NCI-H146 treated with DMSO at 0.1 percent for 48 hours (cell line): ENCODE measurements at regions not wholly inside any gene's neighbourhood (a gene's known extent, or its start where the extent isn't known, plus 50 kb on each side); places are given as distances from the start of the nearest gene placed in this dataset.

Source experiments
- DNase-seq: peaks from one replicate; lab custom pipeline; 2025; ENCODE audit not compliant: unreplicated experiment; lab: John Stamatoyannopoulos, UW

DNA sequence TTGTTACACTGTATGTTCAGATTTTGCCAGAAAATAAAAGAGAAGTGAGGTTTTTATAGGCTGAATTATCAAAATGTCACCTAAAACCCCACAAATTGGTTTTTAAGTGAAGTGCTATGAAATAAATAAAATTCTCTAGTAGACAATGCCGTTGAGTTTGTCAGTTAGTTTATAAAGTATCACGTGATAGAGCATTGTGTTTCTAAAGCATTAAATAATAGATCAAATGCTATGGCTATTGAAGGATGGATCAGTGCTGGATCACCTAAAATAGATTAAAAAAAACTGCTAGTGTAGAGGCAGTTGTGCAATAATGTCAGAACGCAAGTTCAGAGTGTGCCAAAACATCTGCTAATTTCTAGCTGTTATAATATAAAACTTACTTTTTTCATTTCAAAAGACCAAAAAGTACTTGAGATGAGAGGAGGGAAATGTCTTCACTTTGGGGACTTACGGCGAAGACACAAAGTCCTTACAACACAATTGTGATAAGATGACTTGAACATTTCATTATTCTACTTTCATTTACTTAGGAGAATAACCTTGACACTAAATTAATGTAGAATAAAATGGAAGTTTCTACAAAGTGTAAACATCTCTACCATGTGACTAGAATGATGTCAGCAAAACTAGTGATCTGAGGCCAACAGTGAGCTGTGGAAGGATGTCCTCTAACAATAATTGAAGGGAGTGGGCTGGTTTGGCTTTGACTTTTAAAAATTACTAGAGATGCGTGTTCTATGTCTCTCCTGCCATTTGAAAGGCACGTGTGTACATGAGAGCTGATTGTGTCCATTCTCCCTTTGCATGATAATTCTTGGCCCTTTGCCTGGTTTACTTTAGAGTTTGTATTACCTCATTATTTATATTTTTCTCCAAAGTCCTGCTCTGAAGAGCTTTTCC is 154.4 kb upstream of the PDE3A start:
- DNase-seq, result no peak

DNA sequence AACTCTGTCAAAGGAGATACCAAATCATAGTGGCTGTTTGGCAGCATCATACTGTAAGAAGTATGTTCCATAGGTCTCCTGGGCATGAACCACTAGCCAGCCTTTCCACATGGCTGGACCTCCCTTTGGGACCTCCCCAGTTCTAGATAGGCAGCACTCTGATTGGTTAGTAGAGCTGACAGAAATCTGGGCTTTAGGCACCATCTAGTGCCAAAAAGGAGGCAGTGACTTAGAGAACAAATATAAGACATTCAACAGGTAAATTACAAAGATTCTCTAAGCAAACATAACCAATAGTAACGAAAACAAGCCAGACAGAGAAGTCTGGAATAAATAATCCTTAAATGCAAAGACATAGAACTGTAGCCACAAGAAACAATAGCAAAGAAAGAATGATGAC is 148.0 kb upstream of the PDE3A start:
- peak; percentile 10 for DNase-seq

DNA sequence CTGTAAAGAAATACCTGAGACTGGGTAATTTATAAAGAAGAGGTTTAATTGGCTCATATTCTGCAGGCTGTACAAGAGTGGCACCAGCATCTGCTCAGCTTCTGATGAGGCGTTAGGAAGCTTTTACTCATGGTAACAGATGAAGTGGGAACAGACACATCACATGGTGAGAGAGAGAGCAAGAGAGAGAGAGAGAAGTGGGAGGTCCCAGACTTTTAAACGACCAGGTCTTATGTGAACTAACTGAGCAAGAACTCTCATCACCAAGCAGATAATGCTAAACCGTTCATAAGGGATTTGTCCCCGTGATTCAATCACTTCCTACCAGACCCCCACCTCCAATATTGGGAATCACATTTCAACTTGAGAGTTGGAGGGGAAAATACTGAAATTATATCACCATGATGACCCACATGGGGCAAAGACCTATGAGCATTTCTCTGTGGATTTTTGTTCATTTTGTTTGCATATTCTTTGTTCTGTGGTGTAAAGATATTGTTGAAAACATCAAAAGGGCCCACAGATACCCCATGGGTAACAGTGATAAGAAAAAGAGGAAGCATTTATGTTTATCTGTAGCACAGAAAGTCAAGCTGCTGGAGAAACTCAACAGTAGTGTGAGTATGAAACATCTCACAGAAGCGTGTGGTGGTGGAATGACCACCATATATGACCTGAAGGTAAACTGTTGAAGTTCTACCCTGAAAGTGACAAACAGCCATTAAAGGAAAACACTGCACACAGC is 135.2 kb upstream of the PDE3A start:
- no peak for DNase-seq

DNA sequence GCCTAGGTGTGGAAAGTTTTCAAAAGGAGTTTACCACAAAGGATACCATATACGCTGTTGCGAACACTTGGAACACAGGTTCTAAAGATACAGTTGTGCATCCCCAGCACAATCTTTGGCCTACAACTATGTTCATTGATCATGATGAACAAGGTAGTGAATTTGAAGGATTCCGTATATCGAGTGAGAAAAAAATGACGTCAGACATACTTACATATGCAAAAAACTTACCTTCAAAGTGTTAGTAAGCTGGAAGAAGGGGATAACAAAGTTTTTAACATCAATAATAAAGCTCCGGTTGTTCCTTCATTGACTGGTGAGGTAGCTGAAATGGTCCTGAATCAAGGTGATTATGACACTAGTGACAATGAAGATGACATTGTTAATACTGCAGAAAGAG is 133.9 kb upstream of the PDE3A start:
- no peak for DNase-seq

DNA sequence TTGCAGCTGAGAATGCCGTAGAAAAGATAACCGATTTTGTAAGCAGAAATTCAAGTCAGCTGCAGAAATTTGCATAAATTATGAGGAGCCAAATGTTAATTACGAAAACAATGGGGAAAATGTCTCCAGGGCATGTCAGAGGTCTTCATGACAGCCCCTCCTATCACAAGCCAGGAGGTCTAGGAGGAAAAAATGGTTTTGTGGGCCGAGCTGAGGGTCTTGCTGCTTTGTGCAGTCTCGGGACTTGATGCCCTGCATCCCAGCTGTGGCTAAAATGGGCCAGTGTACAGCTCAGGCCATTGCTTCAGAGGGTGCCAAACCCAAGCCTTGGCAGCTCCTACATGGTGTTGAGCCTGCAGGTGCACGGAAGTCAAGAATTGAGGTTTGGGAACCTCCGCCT is 131.2 kb upstream of the PDE3A start:
- no peak for DNase-seq

DNA sequence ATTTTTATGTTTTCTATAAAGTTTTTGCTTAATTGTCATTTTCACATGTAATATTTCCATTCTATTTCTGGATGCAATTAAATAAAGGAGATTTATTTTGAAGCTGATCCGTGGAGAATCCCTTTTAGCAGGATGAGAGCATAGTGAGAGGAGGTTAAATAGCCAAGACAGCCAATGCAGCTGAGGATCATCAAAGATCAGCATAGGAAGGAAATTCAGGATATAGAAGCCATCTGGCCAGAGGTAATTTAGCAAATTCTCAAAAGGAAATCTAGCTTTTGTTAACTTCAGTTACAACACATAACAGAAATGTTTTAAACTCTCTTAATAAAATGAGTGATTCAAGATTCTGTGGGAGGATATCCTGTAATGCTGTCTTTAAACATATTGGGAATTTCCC is 122.8 kb upstream of the PDE3A start:
- DNase-seq, result no peak

DNA sequence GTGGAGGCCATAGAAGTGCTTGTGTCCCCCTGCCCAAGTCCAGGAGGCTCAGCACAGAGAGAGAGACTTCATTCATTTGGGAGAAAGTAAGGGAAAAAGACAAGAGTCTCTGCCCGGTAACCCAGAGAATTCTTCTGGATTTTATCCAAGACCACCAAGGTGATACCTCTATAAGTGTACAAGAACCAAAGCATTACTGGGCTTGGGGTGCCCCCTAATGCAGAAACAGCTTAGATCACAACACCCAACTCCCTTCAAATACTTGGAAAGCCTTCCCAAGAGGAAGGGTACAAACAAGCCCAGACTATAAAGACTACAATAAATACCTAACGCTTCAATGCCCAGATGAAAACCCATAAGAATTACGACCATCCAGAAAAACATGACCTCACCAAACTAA is 119.7 kb upstream of the PDE3A start:
- no peak for DNase-seq

DNA sequence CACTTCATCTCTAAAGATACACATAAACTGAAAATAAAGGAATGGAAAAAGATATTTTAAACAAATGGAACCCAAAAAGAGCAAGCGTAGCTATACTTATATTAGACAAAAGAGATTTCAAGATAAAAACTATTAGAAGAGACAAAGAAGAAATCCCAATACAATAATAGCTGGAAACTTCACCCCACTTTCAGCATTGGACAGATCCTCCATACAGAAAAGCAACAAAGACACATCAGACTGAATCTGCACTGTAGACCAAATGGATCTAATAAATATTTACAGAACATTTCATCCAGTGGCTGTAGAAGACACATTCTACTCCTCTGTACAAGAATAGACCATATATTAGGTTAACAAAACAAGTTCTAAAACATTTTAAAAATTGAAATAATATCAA is 117.6 kb upstream of the PDE3A start:
- DNase-seq, result no peak

DNA sequence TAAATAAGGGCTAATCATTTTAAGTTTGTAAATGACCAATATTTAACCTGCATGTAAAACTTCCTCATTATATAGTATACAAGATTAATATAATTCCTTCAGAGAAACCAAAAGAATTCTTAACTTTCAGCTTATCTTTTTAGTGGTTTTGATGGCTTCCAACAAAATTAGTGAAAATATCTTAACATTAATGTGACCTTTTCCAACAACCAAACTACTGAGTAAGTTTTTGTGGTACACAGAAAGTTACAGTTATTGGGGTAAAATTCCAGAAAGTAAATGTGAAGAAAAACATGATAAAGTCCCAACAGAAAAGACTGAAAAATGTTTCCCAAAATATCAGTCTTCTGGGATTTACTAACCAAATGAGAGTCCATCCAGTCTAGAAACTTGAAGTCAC is 111.0 kb upstream of the PDE3A start:
- DNase-seq, result no peak

DNA sequence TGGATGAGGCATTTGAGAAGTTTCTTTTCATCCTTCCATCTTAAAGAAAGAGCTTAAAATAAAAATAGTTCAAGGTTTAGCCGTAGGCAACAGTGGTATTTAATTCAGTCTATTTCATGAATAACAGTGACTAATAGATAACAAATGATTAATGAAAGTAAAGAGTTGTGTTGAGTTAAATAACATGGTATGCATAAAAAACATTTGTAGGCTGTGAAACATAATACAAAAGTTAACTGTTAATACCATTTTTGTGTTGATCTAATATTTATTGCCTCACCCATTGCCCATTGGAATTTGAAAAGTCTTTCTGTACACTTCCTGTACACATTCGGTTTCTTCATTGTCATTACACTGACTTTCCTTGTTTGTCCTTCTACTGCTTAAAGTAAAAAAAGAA is 108.6 kb upstream of the PDE3A start:
- DNase-seq, result no peak

DNA sequence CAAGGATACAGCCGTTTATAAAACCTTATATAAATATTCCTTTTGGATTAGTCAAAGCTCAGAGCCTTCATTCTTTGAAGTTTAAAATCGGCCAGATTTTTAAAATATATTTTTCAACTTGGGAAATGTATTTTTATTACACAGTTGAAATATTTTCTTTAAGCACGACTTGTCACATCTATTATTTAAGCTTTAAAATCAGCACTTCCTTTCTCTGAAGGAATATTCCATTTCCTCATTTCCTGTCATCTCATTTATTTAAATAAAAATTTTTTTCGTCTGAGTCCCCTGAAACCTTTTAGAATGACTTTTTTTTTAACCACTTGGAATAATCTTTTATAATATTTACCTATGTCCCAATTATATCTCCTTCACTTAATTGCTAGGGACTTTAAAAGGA is 107.5 kb upstream of the PDE3A start:
- no peak for DNase-seq

DNA sequence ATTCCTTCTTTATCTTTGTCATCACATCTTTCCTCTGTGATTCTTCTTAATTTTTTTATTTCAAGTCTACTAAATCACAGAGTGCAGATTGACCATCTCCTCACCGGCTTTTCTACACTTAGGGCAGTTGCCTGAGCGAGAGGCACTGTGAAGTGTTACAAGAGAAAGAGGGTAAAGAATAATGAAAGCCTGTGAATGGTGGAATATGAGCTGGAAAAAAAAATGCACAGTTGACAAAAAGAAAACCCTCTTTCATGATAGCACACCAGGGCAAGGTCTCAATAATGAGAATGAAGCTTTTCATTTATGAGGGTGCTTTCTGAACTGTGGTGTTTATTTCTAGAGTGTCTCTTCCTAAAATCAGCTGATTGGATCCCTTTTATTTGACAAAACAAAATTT is 106.2 kb upstream of the PDE3A start:
- DNase-seq, result no peak

DNA sequence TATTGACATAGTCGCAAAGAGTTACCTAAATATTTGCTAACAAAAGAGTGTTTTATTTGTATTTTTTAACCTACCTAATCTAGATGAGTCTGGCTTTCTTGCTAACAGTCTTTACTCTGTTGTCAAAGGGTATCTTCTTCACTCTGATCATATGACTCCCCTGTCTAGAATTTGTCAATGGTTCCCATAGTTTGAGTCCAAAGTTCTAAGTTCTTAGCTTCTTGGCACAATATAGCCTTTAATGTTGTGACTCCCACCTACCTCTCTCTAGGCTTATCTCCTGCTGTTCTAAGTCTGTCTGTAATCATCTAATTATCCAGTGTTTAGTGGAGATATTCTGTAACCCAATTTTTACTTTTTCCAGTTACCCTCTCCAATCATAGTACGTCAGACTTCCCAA is 104.3 kb upstream of the PDE3A start:
- no peak for DNase-seq

DNA sequence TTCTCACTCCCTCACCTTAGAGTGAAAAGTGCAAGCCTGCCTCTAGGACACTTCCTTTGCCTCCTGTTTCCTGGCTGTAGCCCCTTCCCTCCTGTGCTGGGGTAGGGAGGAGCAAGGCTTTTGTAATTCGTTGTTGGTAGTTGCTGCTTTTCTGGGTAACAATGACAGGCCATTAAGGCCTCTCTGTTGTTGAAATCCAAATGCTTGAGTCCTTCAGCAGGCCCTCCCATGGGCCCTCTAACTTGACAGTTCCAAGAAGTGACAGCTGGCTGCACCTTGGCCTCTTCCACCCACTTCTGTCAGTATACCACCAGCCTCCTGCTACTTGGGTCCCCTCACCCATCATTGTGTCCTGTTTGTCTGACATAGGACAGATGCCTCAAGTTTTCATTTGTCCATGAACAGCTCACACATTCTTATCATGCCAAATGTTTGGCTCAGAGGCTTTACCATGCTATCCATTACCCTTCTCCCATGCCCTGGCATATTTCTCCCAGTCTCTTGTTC is 103.7 kb upstream of the PDE3A start:
- no peak for DNase-seq

DNA sequence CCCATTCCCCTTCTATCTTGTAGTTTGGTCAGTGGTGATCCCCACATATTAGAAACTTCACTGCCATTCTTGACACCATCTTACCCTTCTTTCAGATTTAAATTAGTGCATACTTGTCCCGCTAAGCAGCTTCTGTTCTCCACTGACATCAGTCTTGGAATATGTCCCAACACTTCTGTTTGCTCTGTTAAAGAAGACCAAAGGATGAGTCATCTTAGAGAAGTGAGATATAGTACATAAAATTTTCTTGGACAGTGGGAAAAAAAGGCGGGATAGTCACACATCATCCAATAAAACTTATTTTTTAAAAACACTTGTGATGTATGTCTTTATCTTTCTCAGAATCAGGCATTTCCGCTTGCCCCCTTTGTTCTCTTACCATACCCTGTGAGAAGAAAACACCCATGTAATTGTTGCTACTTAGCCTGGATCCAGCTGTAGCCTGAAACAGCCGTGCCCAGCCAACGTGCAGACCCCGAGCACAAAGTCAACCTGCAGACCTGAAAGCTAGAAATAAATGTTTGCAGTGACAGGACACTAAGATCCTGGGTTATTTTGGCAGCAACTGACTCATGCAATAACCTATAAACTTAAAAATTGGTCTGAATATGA is 100.1 kb upstream of the PDE3A start:
- DNase-seq, result no peak

DNA sequence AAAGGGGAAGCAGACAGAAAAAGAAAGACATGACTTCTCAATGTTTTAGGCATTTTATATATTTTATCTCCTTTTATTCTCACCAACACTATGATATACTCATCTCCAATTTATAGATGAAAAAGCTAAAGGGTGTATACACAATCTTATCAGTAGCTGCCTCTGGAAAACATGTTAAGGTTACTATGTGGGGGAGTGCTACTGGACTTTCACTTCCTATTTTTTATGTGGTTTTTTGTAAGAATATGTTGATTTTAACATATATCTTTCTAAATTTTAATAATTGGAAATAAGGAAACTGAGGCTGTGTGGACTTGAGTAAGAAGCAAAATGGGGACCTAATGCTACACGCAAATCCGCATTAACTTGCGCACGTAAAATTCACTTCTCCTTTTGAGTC is 99.6 kb upstream of the PDE3A start:
- DNase-seq, result no peak

DNA sequence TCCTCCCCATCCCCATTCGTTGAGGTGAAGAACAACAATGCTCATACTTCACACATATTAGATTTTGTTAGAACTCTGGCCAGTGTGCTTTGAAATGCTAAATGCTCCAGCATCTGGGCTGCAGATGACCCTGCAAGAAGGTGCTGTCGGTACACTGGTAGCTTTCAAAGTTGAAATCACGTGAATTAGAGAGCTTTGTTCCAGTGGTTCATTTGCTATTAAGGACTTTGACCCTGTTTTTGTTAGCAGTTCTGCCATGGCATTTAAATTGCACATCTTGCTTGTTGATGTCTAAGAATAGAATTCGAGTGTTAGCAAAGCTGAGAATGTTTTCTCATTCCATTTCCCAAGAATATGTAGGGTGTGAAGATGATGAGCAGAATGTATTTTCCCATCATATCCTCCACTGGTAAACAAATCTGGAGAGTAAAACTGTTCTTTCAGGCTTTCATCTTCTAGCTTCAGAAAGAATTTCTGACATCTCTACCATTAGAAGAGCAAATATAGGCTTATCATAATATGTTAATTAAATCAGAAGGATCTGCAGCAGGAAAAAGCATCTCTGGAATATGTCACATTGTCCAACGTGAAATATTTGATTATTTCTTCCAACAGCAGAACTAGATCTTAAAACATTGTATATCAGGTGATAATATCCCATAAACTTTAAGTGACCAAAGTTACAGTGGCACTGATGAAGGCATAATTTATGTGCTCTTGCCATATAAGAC is 98.8 kb upstream of the PDE3A start:
- DNase-seq, result no peak

DNA sequence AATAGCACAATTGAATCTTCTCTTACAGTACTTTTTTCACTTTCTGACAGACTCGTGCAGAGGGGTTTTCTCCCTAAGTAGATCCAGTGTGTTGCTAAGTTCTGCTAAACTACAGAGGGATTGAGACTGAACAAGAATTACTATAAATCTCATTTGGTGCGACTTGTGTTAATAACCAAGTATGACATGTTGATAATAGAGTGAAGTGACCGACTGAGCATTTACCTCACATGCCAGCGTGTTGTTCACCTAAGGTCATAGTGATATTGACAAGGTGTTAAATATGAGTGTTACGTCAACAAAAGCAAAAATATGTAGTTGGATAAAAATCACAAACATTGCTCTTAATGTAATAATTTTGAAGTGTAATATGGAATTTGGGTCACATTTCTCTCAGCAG is 97.8 kb upstream of the PDE3A start:
- DNase-seq, result no peak

DNA sequence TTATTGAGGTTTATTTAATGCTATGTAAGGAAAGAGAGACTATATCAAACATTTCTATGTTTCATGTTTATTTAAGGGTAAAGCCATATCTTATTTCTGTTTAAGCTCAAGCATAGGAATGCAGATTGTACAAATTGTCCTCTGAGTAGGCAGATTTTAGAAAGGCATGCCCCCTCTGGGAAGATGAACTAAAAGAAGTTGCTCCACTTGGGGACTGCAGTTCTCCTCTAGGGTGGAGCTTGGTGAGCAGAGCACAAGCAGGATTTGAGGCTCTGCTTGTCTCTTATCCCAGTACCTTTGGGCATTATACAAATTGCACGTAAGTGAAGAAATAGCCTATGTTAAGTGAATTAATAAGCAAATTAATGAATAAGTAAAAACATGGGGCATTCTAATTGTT is 96.2 kb upstream of the PDE3A start:
- DNase-seq, result no peak

DNA sequence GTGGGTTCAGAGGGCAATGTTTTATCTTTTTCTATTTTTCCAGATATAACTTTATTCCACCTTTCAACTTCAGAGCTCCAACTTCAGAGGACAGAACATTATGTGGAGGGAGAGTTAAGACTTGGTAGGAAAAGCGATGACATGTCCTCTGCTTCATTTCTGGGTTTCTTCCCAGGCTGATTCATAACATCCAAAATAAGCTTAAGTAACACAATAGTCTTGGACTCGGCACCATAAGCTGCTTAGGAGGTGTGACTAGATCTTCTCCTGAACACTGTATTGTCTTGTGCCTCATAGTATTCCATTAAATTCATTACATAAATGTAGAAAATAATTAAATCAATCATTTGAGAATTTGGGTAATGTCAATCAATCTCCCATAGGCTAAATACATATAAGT is 95.5 kb upstream of the PDE3A start:
- DNase-seq, result no peak

DNA sequence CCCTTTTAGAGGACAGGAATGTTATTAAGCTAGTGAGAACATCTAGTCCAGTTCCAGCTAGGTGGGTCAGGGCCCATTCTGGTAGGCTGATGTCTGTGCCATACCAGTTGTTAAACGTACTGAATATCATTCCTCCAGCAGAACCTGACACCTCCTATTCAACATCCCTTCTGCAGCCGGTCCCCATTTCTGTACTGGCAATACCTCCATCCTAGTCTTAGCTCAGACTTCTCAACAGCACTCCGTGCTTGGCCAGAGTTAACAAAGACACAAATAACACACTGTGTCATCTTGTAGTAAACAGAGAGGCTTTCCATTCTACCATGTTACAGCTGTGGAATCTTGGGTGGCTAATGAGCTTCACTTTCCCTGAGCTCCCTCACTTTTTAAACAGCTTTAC is 94.3 kb upstream of the PDE3A start:
- no peak for DNase-seq
